ENCODE measurements at regions not wholly inside any gene's neighbourhood (a gene's known extent, or its start where the extent isn't known, plus 50 kb on each side); places are given as distances from the start of the nearest gene placed in this dataset.
A peak's percentile ranks its signal among the peaks of the same experiment; 100 is the strongest.

- TF ChIP-seq CTCF (conservative IDR thresholded peaks at IDR 0.05; ENCODE audit: low read depth in 2 of 2) (no peak), ZNF114 (CRISPR knock-in tag; IDR thresholded peaks at IDR 0.05) (no peak)
These were observed 224.9 kb downstream of the VAPA start (continued) for GRCh38 chr18:10138719-10139118.

GRCh38 chr18:10139783-10140410 lies 226.1 kb downstream of the VAPA start:
- peak overlapping the region; percentile 90 for H2AFZ ChIP-seq
- peaks cover 22% of the 10 kb centered on the region for H3K4me1 ChIP-seq (ENCODE audit: insufficient read depth)
- no peak overlapping the region; the same call in 1 of the 2 replicates for H3K27ac Mint-ChIP-seq
- H3K27me3 Mint-ChIP-seq (ENCODE audit: insufficient read depth, low read depth, poor library complexity), result peaks cover 7% of the 10 kb centered on the region
- H3K36me3 Mint-ChIP-seq (ENCODE audit: low read depth), result no peaks in the 10 kb centered on the region
- H3K4me2 ChIP-seq, result peak overlapping the region; percentile 65; the same call in 1 of the 2 replicates
- ATAC-seq (no peak), DNase-seq (ENCODE audit: low spot score) (no peak)
- no peaks in the 10 kb centered on the region for H3F3A ChIP-seq (replicated peaks; ENCODE audit: low read depth)
- no peak overlapping the region for H3K4me3 Mint-ChIP-seq
- no peak overlapping the region for H3K27ac ChIP-seq (ENCODE audit: low read depth)
- H4K20me1 ChIP-seq (replicated peaks; ENCODE audit: insufficient read depth), result no peaks in the 10 kb centered on the region
- H3K9me2 ChIP-seq (ENCODE audit: insufficient read depth), result no peaks in the 10 kb centered on the region
- H3K27me3 ChIP-seq (ENCODE audit: insufficient read depth), result no peaks in the 10 kb centered on the region
- H3K36me3 ChIP-seq (ENCODE audit: insufficient read depth), result no peaks in the 10 kb centered on the region
- H3K9me3 Mint-ChIP-seq, result 0 out of 3 replicates have a peak, but pooled peaks cover 3% of the 10 kb centered on the region
- TF ChIP-seq JUNB (IDR thresholded peaks at IDR 0.05; ENCODE audit: unreplicated experiment) (no peak), NANOG (IDR thresholded peaks at IDR 0.05; ENCODE audit: borderline replicate concordance) (no peak), POLR2AphosphoS5 (IDR thresholded peaks at IDR 0.05; ENCODE audit: low read depth) (no peak), ZNF114 (CRISPR knock-in tag; IDR thresholded peaks at IDR 0.05) (no peak), EZH2phosphoT487 (IDR thresholded peaks at IDR 0.05; ENCODE audit: unreplicated experiment) (no peak)
- H3K4me1 Mint-ChIP-seq, result peaks cover 34% of the 10 kb centered on the region
- H3K79me2 ChIP-seq (replicated peaks; ENCODE audit: insufficient read depth), result no peaks in the 10 kb centered on the region
- no peak overlapping the region for H3K4me3 ChIP-seq

- H2AFZ ChIP-seq, result peak overlapping the region; percentile 90
- peaks cover 22% of the 10 kb centered on the region for H3K4me1 ChIP-seq (ENCODE audit: insufficient read depth)
- H3K9me2 ChIP-seq (ENCODE audit: insufficient read depth), result no peaks in the 10 kb centered on the region
- H3K27ac ChIP-seq (ENCODE audit: low read depth), result 0 out of 2 replicates have a peak overlapping the region, but pooled peaks have one; percentile 60
- H3F3A ChIP-seq (replicated peaks; ENCODE audit: low read depth), result no peaks in the 10 kb centered on the region
- Mint-ChIP-seq H3K36me3 (ENCODE audit: low read depth) (no peaks in the 10 kb centered on the region), H3K27ac (peak overlapping the region; percentile 73; the same call in 1 of the 2 replicates), H3K27me3 (ENCODE audit: insufficient read depth, low read depth, poor library complexity) (peaks cover 7% of the 10 kb centered on the region), H3K9me3 (0 out of 3 replicates have a peak, but pooled peaks cover 3% of the 10 kb centered on the region), H3K4me1 (peaks cover 41% of the 10 kb centered on the region), H3K4me3 (no peak overlapping the region)
- peak overlapping the region; percentile 65 for H3K4me2 ChIP-seq
- no peaks in the 10 kb centered on the region for H3K79me2 ChIP-seq (replicated peaks; ENCODE audit: insufficient read depth)
- peak; percentile 21 for DNase-seq (ENCODE audit: low spot score)
- peak; percentile 56 for ATAC-seq
- H3K27me3 ChIP-seq (ENCODE audit: insufficient read depth), result no peaks in the 10 kb centered on the region
- no peak overlapping the region for H3K4me3 ChIP-seq
- H3K36me3 ChIP-seq (ENCODE audit: insufficient read depth), result no peaks in the 10 kb centered on the region
- no peaks in the 10 kb centered on the region for H4K20me1 ChIP-seq (replicated peaks; ENCODE audit: insufficient read depth)
- TF ChIP-seq EZH2 (IDR thresholded peaks at IDR 0.05; ENCODE audit: low read depth, unreplicated experiment) (no peak), ZNF331 (CRISPR knock-in tag; IDR thresholded peaks at IDR 0.05; ENCODE audit: low read depth) (no peak), STAT1 (IDR thresholded peaks at IDR 0.05; ENCODE audit: unreplicated experiment) (no peak), POLR2AphosphoS5 (IDR thresholded peaks at IDR 0.05; ENCODE audit: low read depth) (no peak), REST (IDR thresholded peaks at IDR 0.05; ENCODE audit: unreplicated experiment) (no peak)
These were observed 226.9 kb downstream of the VAPA start for GRCh38 chr18:10140461-10141282.
